ENCODE measurements at regions not wholly inside any gene's neighbourhood (a gene's known extent, or its start where the extent isn't known, plus 50 kb on each side); places are given as distances from the start of the nearest gene placed in this dataset.
"Not testable (repeated sequence)": the region's sequence is repeated elsewhere in the genome, so short reads cannot be mapped to it uniquely, and the experiment has no call there.

GRCh38 chr4:75141162-75141561 is 208.2 kb downstream of the PARM1 start:
- no peak for TF ChIP-seq EZH2 (IDR thresholded peaks at IDR 0.05; ENCODE audit: insufficient read depth, low read length)
- TF ChIP-seq, protein P1, sequence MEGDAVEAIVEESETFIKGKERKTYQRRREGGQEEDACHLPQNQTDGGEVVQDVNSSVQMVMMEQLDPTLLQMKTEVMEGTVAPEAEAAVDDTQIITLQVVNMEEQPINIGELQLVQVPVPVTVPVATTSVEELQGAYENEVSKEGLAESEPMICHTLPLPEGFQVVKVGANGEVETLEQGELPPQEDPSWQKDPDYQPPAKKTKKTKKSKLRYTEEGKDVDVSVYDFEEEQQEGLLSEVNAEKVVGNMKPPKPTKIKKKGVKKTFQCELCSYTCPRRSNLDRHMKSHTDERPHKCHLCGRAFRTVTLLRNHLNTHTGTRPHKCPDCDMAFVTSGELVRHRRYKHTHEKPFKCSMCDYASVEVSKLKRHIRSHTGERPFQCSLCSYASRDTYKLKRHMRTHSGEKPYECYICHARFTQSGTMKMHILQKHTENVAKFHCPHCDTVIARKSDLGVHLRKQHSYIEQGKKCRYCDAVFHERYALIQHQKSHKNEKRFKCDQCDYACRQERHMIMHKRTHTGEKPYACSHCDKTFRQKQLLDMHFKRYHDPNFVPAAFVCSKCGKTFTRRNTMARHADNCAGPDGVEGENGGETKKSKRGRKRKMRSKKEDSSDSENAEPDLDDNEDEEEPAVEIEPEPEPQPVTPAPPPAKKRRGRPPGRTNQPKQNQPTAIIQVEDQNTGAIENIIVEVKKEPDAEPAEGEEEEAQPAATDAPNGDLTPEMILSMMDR (IDR thresholded peaks at IDR 0.05; ENCODE audit: insufficient read depth, low read depth, low read length) = no peak
- H3K27me3 ChIP-seq (ENCODE audit: insufficient read depth, low read length) = no peaks in the 10 kb centered on the region
- H3K27ac Mint-ChIP-seq (ENCODE audit: unreplicated experiment) = no peak overlapping the region
- no peak overlapping the region for H3K27ac ChIP-seq (ENCODE audit: low read depth, low read length)
- H3K9ac ChIP-seq (ENCODE audit: low read length) = no peak overlapping the region
- H3K36me3 Mint-ChIP-seq (ENCODE audit: low read depth, unreplicated experiment) = no peaks in the 10 kb centered on the region
- H4K20me1 ChIP-seq (ENCODE audit: insufficient read depth, low read length) = no peaks in the 10 kb centered on the region
- H3K9me3 ChIP-seq (ENCODE audit: insufficient read depth, low read depth, low read length) = no peaks in the 10 kb centered on the region
- peaks cover 12% of the 10 kb centered on the region for H3K4me1 Mint-ChIP-seq (ENCODE audit: low read depth, unreplicated experiment)
- H3K9me3 Mint-ChIP-seq (ENCODE audit: unreplicated experiment) = no peaks in the 10 kb centered on the region
- H3K4me2 ChIP-seq (ENCODE audit: low read length) = no peak overlapping the region
- FAIRE-seq (no peak), DNase-seq (ENCODE audit: low read depth) (no peak)
- H3K79me2 ChIP-seq (ENCODE audit: insufficient read depth, low read length) = no peaks in the 10 kb centered on the region
- no peak overlapping the region for H3K4me3 ChIP-seq (ENCODE audit: insufficient read depth, low read depth, low read length)
- no peaks in the 10 kb centered on the region for H3K36me3 ChIP-seq (ENCODE audit: insufficient read depth, low read length)
- no peaks in the 10 kb centered on the region for H3K27me3 Mint-ChIP-seq (ENCODE audit: low read depth, unreplicated experiment)
- no peak overlapping the region for H3K4me3 Mint-ChIP-seq (ENCODE audit: unreplicated experiment)
- no peaks in the 10 kb centered on the region for H3K4me1 ChIP-seq (ENCODE audit: insufficient read depth, low read length)
- H2AFZ ChIP-seq (ENCODE audit: low read depth, low read length) = no peak overlapping the region

DNA sequence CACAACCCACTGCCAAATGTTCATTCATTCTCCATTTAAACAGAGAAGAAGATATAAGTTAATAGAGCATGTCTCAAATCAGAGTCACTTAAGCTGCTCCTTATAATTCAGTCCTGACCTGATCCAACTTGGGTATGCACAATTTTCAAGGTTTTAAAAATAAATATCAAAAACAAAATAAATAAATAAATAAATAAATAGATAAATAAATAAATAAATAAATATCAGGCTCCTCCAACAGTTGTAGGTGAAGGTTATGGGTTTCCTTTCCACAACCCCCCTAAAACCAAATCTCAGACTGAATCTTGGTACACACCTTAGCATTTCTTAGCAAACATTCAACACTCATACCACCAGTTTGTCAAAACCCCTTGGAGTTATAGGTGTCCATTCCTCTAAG is 204.4 kb downstream of the PARM1 start:
- H3K27ac ChIP-seq (ENCODE audit: low read depth, low read length) = no peak overlapping the region
- H3K79me2 ChIP-seq (ENCODE audit: insufficient read depth, low read length) = no peaks in the 10 kb centered on the region
- Mint-ChIP-seq H3K27me3 (ENCODE audit: low read depth, unreplicated experiment) (peaks cover 2% of the 10 kb centered on the region), H3K9me3 (ENCODE audit: unreplicated experiment) (no peaks in the 10 kb centered on the region), H3K4me3 (ENCODE audit: unreplicated experiment) (no peak overlapping the region), H3K36me3 (ENCODE audit: low read depth, unreplicated experiment) (no peaks in the 10 kb centered on the region), H3K27ac (ENCODE audit: unreplicated experiment) (no peak overlapping the region), H3K4me1 (ENCODE audit: low read depth, unreplicated experiment) (peaks cover 5% of the 10 kb centered on the region)
- TF ChIP-seq, protein P1 (IDR thresholded peaks at IDR 0.05; ENCODE audit: insufficient read depth, low read depth, low read length) = no peak
- TF ChIP-seq EZH2 (IDR thresholded peaks at IDR 0.05; ENCODE audit: insufficient read depth, low read length) = no peak
- H3K4me2 ChIP-seq (ENCODE audit: low read length) = no peak overlapping the region
- no peak overlapping the region for H3K9ac ChIP-seq (ENCODE audit: low read length)
- no peaks in the 10 kb centered on the region for H3K4me1 ChIP-seq (ENCODE audit: insufficient read depth, low read length)
- H3K4me3 ChIP-seq (ENCODE audit: insufficient read depth, low read depth, low read length) = no peak overlapping the region
- H2AFZ ChIP-seq (ENCODE audit: low read depth, low read length) = no peak overlapping the region
- no peaks in the 10 kb centered on the region for H3K9me3 ChIP-seq (ENCODE audit: insufficient read depth, low read depth, low read length)
- FAIRE-seq = no peak
- no peak for DNase-seq (ENCODE audit: low read depth)
- no peaks in the 10 kb centered on the region for H3K27me3 ChIP-seq (ENCODE audit: insufficient read depth, low read length)
- H3K36me3 ChIP-seq (ENCODE audit: insufficient read depth, low read length) = no peaks in the 10 kb centered on the region
- H4K20me1 ChIP-seq (ENCODE audit: insufficient read depth, low read length) = no peaks in the 10 kb centered on the region

DNA sequence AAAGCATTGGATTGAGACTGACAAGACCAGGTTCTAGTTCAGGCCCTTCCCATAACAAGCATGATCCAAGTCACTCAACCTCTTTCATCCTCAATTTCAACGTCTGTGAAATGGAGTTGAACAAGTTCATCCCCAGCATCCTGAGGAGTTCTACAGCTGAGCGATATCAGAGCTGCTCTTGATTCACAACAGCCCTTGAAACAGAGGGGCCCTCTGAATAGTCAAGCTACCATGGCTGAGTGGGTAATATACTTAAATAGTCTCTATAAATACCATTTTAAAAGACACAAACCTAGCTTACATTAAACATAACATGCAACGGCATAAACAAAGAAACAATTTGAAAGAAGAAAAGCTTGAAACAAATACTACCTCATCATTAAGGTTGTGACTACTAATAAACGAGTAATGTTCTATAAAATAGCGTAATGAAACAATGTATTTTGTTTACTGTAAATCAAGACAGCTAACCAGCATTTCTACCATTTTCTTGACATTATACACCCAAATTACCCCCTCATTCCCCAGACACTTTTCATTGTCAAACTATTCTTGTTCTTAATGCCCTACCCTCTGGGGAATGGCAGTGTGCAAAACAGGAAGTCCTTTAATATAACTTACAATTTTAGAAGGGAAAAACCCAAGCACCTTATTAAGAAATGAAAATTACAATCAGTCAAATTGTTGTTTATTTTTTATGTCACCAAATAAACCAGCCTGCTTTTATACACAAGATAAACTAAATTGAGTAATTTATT is 202.3 kb downstream of the PARM1 start:
- Histone ChIP-seq H4K20me1 (ENCODE audit: insufficient read depth, low read length) (no peaks in the 10 kb centered on the region), H3K27me3 (ENCODE audit: insufficient read depth, low read length) (no peaks in the 10 kb centered on the region), H3K36me3 (ENCODE audit: insufficient read depth, low read length) (no peaks in the 10 kb centered on the region), H3K4me3 (ENCODE audit: insufficient read depth, low read depth, low read length) (no peak overlapping the region), H3K4me2 (ENCODE audit: low read length) (no peak overlapping the region), H3K27ac (ENCODE audit: low read depth, low read length) (no peak overlapping the region), H3K9ac (ENCODE audit: low read length) (no peak overlapping the region), H3K4me1 (ENCODE audit: insufficient read depth, low read length) (no peaks in the 10 kb centered on the region), H2AFZ (ENCODE audit: low read depth, low read length) (no peak overlapping the region), H3K9me3 (ENCODE audit: insufficient read depth, low read depth, low read length) (no peaks in the 10 kb centered on the region), H3K79me2 (ENCODE audit: insufficient read depth, low read length) (no peaks in the 10 kb centered on the region)
- no peak overlapping the region for H3K27ac Mint-ChIP-seq (ENCODE audit: unreplicated experiment)
- no peaks in the 10 kb centered on the region for H3K9me3 Mint-ChIP-seq (ENCODE audit: unreplicated experiment)
- H3K27me3 Mint-ChIP-seq (ENCODE audit: low read depth, unreplicated experiment) = peaks cover 2% of the 10 kb centered on the region
- DNase-seq (ENCODE audit: low read depth) = no peak
- H3K4me1 Mint-ChIP-seq (ENCODE audit: low read depth, unreplicated experiment) = no peaks in the 10 kb centered on the region
- FAIRE-seq = no peak
- H3K36me3 Mint-ChIP-seq (ENCODE audit: low read depth, unreplicated experiment) = no peaks in the 10 kb centered on the region
- H3K4me3 Mint-ChIP-seq (ENCODE audit: unreplicated experiment) = no peak overlapping the region
- no peak for TF ChIP-seq EZH2 (IDR thresholded peaks at IDR 0.05; ENCODE audit: insufficient read depth, low read length)
- TF ChIP-seq, protein P1 (IDR thresholded peaks at IDR 0.05; ENCODE audit: insufficient read depth, low read depth, low read length) = no peak

- FAIRE-seq; H3K9me3 ChIP-seq (ENCODE audit: insufficient read depth, low read depth, low read length); H3K36me3 Mint-ChIP-seq (ENCODE audit: low read depth, unreplicated experiment); H3K4me2 ChIP-seq (ENCODE audit: low read length); H3K4me3 Mint-ChIP-seq (ENCODE audit: unreplicated experiment); H3K9ac ChIP-seq (ENCODE audit: low read length); H3K4me1 ChIP-seq (ENCODE audit: insufficient read depth, low read length); H3K27me3 ChIP-seq (ENCODE audit: insufficient read depth, low read length); H3K4me1 Mint-ChIP-seq (ENCODE audit: low read depth, unreplicated experiment); H3K79me2 ChIP-seq (ENCODE audit: insufficient read depth, low read length); H3K4me3 ChIP-seq (ENCODE audit: insufficient read depth, low read depth, low read length); H3K27ac ChIP-seq (ENCODE audit: low read depth, low read length); H2AFZ ChIP-seq (ENCODE audit: low read depth, low read length); DNase-seq (ENCODE audit: low read depth); H4K20me1 ChIP-seq (ENCODE audit: insufficient read depth, low read length); H3K27me3 Mint-ChIP-seq (ENCODE audit: low read depth, unreplicated experiment); H3K9me3 Mint-ChIP-seq (ENCODE audit: unreplicated experiment); H3K27ac Mint-ChIP-seq (ENCODE audit: unreplicated experiment); H3K36me3 ChIP-seq (ENCODE audit: insufficient read depth, low read length): not testable (repeated sequence)
Measured at GRCh38 chr4:75126870-75127269, 194.0 kb downstream of the PARM1 start.

Measured in astrocyte (in vitro differentiated cells and primary cell).